GM12864 (cell line): ENCODE measurements at regions not wholly inside any gene's neighbourhood (a gene's known extent, or its start where the extent isn't known, plus 50 kb on each side); places are given as distances from the start of the nearest gene placed in this dataset.

ENCODE experiments used
- DNase-seq: peaks from one replicate; pipeline ENCODE4 v3.0.0-alpha.2; 2011; ENCODE audit warnings: low read depth
- H3K4me3 ChIP-seq: 2 replicates; pipeline ENCODE4 v1.5.1; 2011; ENCODE audit warnings: mild to moderate bottlenecking, low read depth, low read length, control low read depth
- CTCF ChIP-seq: IDR thresholded peaks from 2 replicates; pipeline ENCODE4 v1.5.1; 2011; ENCODE audit warnings: low read depth, mild to moderate bottlenecking, moderate library complexity, low read length, control low read depth, inconsistent platforms; ENCODE audit errors: missing control alignments

- TF ChIP-seq CTCF, result no peak
- no peak overlapping the region for H3K4me3 ChIP-seq
- no peak for DNase-seq
These were observed 346.3 kb downstream of the CTTN start for GRCh38 chr11:70744396-70745185.

DNA sequence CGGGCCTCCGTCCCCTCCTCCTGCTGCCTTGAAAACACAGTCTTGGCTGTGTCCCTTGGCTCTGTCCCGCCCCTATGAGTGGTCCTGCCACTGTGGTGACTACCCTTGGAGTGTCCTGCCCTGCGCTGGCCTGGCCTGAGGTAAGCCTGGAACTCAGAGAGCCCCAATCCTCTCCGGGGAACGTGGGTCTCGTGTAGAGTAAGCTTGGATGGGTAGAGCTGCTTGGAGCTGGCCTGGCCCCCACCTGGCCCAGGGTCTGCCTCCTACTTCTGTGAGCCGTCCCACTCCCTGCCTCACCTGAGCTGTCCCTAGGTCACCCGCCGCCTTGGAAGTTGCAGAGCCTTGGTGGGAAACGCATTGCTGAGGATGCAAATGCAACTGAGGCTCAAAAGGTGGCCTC lies 347.1 kb downstream of the CTTN start:
- no peak overlapping the region for H3K4me3 ChIP-seq
- DNase-seq, result no peak
- no peak for TF ChIP-seq CTCF

GRCh38 chr11:70745941-70746340 lies 347.6 kb downstream of the CTTN start:
- no peak for TF ChIP-seq CTCF
- DNase-seq, result no peak

DNA sequence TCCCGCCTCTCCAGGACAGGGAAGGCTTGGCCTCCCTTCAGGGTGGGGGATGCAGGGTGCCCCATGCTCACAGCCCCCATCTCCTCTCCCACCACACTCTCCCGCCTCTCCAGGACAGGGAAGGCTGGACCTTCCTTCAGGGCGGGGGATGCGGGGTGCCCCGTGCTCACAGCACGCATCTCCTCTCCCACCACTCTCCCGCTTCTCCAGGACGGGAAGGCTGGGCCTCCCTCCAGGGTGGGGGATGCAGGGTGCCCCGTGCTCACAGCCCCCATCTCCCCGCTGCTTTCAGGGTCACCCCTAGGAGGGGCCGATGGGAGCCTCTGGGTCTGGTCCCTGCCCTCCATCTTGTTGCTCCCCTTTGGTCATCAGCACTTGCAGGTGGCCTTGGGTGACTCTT lies 348.0 kb downstream of the CTTN start:
- no peak for DNase-seq
- no peak for TF ChIP-seq CTCF
- no peak overlapping the region for H3K4me3 ChIP-seq

More at GRCh38 chr11:70745941-70746340, 347.6 kb downstream of the CTTN start:
- H3K4me3 ChIP-seq, result no peak overlapping the region

GRCh38 chr11:70747285-70747684 lies 349.0 kb downstream of the CTTN start:
- TF ChIP-seq CTCF, result no peak
- DNase-seq, result no peak
- no peak overlapping the region for H3K4me3 ChIP-seq

DNA sequence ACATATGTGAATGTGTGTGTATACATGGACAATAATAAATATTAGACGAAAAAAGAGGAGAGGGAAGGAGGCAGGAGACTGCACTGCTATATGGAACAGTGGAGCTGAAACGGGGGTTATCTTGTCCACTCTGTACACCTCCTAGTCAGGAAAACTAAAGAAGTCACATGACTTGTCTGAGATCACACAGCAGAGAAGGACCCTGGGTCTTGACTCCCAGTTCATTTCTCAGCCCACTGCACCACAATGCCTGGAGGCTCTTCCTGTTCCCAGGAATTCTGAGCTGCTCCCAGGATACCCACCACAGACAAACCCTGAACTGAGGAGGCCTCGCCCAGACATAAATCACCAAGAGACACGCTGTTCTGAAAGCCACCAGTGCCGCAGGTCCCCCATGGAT lies 349.6 kb downstream of the CTTN start:
- no peak for TF ChIP-seq CTCF
- DNase-seq, result no peak

GRCh38 chr11:70751142-70751734 lies 352.9 kb downstream of the CTTN start:
- H3K4me3 ChIP-seq, result no peak overlapping the region
- TF ChIP-seq CTCF, result no peak
- DNase-seq, result no peak

More for the DNA sequence above, 349.6 kb downstream of the CTTN start:
- H3K4me3 ChIP-seq, result no peak overlapping the region
